Activated CD8-positive, alpha-beta memory T cell treated with anti-CD3 and anti-CD28 coated beads, Interleukin-2, amount 10 ng/mL, durations not matched to agents 7 days and 5 days (primary cell): ENCODE measurements at regions not wholly inside any gene's neighbourhood (a gene's known extent, or its start where the extent isn't known, plus 50 kb on each side); places are given as distances from the start of the nearest gene placed in this dataset.

Experiments used
- ATAC-seq: fragments of 150-1000 bp; cut with Tn5 transposase; one replicate; pipeline ENCODE4 v1.10.0; 2021; ENCODE audit warnings: moderate library complexity
- CTCF ChIA-PET: fragments of 350-600 bp; sonication (Branson Sonifier 250); formaldehyde crosslinking; loops from one replicate; lab custom pipeline; 2021; ENCODE audit warnings: antibody characterized with exemption; lab: Charles Lee
- DNase-seq: peaks from one replicate; pipeline ENCODE4 v3.0.0-alpha.2; 2020
- H3K27ac Mint-ChIP-seq: one replicate; pipeline ENCODE4 v1.8.0; 2021; ENCODE audit warnings: mild to moderate bottlenecking, mixed read lengths
- H3K27me3 Mint-ChIP-seq: one replicate; pipeline ENCODE4 v1.8.0; 2021; ENCODE audit warnings: mixed read lengths
- H3K36me3 Mint-ChIP-seq: one replicate; pipeline ENCODE4 v1.8.0; 2021; ENCODE audit warnings: mild to moderate bottlenecking, mixed read lengths
- H3K4me1 Mint-ChIP-seq: one replicate; pipeline ENCODE4 v1.8.0; 2021; ENCODE audit warnings: mixed read lengths
- H3K4me3 Mint-ChIP-seq: one replicate; pipeline ENCODE4 v1.8.0; 2021; ENCODE audit warnings: mild to moderate bottlenecking, moderate library complexity, mixed read lengths
- H3K9me3 Mint-ChIP-seq: one replicate; pipeline ENCODE4 v1.8.0; 2022; ENCODE audit warnings: low read depth, mixed read lengths

DNA sequence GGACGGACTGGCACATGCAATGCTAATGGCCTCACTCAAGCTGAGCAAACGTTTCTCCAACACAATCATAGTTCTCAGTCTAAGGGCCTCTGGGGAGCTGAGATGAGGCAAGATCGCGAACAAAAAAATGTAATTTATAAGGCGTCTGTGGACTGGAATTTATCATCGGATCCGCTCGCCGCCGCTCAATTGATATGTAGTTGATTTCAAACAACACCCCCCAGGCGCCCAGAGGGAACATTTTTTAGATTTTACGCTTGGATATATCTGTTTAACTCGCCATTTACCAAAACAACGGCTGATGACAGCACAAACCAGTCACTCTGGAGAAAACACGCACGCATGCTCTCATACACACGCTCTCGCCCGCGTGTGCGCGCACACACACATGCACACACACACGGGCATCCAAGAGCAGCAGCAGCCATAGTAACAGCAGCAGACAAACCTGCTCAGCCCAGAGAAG is 335.8 kb downstream of the SMAD2 start:
- Mint-ChIP-seq H3K27me3 (peaks cover 24% of the 10 kb centered on the region), H3K36me3 (no peaks in the 10 kb centered on the region), H3K4me3 (no peak overlapping the region), H3K9me3 (no peaks in the 10 kb centered on the region), H3K27ac (no peak overlapping the region), H3K4me1 (peaks cover 7% of the 10 kb centered on the region)
- CTCF ChIA-PET: no interaction called here
- DNase-seq (no peak), ATAC-seq (no peak)

DNA sequence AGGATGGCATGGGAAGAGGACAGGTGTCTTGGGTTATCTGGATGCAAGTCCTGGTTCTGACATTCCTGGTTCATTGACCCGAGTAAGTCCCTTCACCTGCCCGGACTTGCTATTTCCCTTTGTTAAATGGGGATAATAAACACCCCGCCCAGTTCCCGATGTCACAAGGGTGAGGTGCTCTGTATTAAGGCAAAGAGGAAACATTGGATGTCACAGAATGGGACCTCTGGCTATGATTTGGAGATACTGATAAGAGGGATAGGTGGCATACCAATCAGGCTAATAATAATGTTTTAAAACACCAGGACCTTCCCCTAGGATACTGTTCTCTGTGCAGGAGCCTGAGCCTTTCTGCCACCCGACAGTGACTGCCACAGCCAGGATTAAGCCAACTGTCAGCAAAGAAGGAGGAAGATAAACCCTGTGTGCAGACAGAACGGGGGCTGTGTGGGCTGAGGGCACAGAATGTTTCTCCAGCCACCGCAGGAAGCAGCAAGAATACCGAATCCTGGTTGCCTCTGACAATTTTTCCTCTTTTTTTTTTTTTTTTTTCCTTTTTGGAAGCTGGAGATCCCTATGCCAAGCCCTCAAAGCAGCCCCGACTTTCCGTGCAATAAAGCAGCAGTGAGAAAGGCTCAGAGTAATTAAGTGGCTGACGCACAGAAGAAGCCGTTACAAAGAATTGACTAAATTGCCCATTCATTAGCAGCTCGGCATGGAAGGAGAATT is 336.6 kb downstream of the SMAD2 start:
- Mint-ChIP-seq H3K27ac (no peak overlapping the region), H3K36me3 (no peaks in the 10 kb centered on the region), H3K27me3 (peaks cover 24% of the 10 kb centered on the region), H3K4me3 (no peak overlapping the region), H3K9me3 (no peaks in the 10 kb centered on the region), H3K4me1 (peaks cover 7% of the 10 kb centered on the region)
- CTCF ChIA-PET: no interaction called here
- DNase-seq: no peak
- no peak for ATAC-seq

- Mint-ChIP-seq H3K4me3 (no peak overlapping the region), H3K27ac (no peak overlapping the region), H3K4me1 (peaks cover 7% of the 10 kb centered on the region), H3K36me3 (no peaks in the 10 kb centered on the region), H3K27me3 (peaks cover 22% of the 10 kb centered on the region), H3K9me3 (no peaks in the 10 kb centered on the region)
- ATAC-seq (peak; percentile 39), DNase-seq (no peak)
- CTCF ChIA-PET: no interaction called here
Measured at GRCh38 chr18:47591429-47591828, 339.0 kb downstream of the SMAD2 start.

DNA sequence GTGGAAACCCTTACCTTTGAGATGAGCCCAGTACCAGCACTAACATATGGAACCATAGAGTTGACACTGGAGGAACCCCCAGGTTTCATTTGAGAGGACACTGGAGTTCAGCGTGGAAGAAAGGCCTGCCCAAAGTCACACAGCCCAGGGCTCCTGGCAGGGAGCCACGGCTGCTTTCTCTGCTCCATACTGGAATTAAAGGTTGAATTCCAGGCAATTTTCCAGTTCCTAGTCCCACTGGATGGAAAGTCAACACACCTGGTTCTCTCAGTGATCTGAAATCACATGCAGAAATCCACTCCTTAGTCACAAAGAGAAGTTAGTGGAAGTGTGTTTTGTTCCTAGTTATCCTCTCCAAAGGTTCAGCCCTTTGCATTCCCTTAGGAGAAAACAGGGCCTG is 336.1 kb upstream of the SKOR2 start:
- Mint-ChIP-seq H3K36me3 (no peaks in the 10 kb centered on the region), H3K9me3 (no peaks in the 10 kb centered on the region), H3K4me1 (peaks cover 7% of the 10 kb centered on the region), H3K4me3 (no peak overlapping the region), H3K27me3 (peaks cover 9% of the 10 kb centered on the region), H3K27ac (no peak overlapping the region)
- CTCF ChIA-PET: no interaction called here
- DNase-seq: no peak
- no peak for ATAC-seq

- peaks cover 4% of the 10 kb centered on the region for H3K27me3 Mint-ChIP-seq
- CTCF ChIA-PET: no interaction called here
- peaks cover 5% of the 10 kb centered on the region for H3K4me1 Mint-ChIP-seq
- H3K4me3 Mint-ChIP-seq: no peak overlapping the region
- DNase-seq (no peak), ATAC-seq (no peak)
- no peaks in the 10 kb centered on the region for H3K9me3 Mint-ChIP-seq
- H3K27ac Mint-ChIP-seq: no peak overlapping the region
- H3K36me3 Mint-ChIP-seq: no peaks in the 10 kb centered on the region
Measured at GRCh38 chr18:47586418-47587070, 335.1 kb upstream of the SKOR2 start.

DNA sequence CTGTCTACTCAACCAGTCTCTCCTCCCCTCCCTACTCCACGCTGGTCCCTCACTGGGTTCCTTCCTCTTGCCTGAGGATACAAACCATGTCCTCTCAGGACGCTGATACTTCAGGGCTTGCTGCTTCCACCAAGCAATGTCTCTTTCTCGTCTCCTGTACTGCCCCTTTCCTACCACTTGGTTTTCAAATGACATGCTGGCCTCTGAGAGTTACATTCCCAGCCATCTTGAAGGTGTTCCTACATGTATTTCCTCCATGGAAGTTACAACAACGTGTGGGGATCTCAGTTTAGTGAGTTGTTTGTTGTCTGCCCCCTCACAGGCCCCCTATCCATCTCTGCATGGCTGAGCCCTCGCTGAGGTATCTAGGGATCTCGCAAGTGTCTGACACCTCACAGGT is 334.5 kb upstream of the SKOR2 start:
- DNase-seq (no peak), ATAC-seq (no peak)
- CTCF ChIA-PET: no interaction called here
- Mint-ChIP-seq H3K4me1 (no peaks in the 10 kb centered on the region), H3K4me3 (no peak overlapping the region), H3K27ac (no peak overlapping the region), H3K9me3 (no peaks in the 10 kb centered on the region), H3K27me3 (peaks cover 4% of the 10 kb centered on the region), H3K36me3 (no peaks in the 10 kb centered on the region)

DNA sequence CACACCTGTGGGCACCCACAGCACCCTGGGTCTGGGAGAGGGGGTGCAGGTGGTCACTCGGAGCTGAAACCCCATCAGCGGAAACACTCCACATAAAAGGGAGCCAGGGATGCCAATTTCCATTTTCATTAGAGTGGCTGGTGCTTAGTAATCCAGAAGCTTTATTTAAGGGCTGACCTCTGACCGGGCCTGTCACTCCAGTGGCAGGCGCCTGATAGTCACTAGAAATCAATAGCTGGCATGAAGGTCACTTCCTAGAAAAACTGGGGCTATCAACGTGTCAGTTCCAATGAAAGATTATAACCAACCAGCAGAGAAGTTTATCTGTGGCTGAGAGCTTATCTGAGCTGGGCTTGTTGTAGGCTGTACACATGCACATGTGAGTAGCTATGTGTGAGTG is 333.7 kb upstream of the SKOR2 start:
- CTCF ChIA-PET: no interaction called here
- DNase-seq: no peak
- Mint-ChIP-seq H3K36me3 (no peaks in the 10 kb centered on the region), H3K4me3 (no peak overlapping the region), H3K9me3 (no peaks in the 10 kb centered on the region), H3K27me3 (peaks cover 4% of the 10 kb centered on the region), H3K4me1 (no peaks in the 10 kb centered on the region), H3K27ac (no peak overlapping the region)
- no peak for ATAC-seq

- no peaks in the 10 kb centered on the region for H3K36me3 Mint-ChIP-seq
- no peaks in the 10 kb centered on the region for H3K4me1 Mint-ChIP-seq
- CTCF ChIA-PET: no interaction called here
- no peaks in the 10 kb centered on the region for H3K9me3 Mint-ChIP-seq
- H3K27ac Mint-ChIP-seq: no peak overlapping the region
- no peak overlapping the region for H3K4me3 Mint-ChIP-seq
- ATAC-seq (no peak), DNase-seq (no peak)
- H3K27me3 Mint-ChIP-seq: peaks cover 4% of the 10 kb centered on the region
Measured at GRCh38 chr18:47582093-47582492, 330.6 kb upstream of the SKOR2 start.

DNA sequence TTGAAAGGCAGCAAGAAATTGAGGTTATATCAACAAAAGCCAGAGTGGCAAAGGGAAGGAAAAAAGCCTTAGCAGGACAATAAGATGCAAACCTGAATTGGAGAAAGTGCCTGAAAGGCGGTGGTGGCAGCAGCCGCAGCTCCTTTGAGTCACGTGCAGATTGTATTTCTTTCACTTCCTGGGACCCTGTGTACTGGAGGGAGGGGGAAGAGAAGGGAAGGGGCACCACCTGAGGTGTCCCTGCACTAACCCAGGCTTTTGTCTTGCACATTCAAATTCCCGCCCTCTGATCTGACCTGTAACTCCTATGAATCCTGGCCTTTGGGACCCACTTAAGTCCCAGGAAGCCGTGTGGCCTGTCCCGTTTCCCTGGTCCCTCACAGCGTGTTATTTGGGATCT is 326.1 kb upstream of the SKOR2 start:
- Mint-ChIP-seq H3K9me3 (no peaks in the 10 kb centered on the region), H3K4me1 (no peaks in the 10 kb centered on the region), H3K27ac (no peak overlapping the region), H3K4me3 (no peak overlapping the region), H3K27me3 (peaks cover 2% of the 10 kb centered on the region), H3K36me3 (no peaks in the 10 kb centered on the region)
- CTCF ChIA-PET: no interaction called here
- ATAC-seq: no peak
- DNase-seq: no peak

DNA sequence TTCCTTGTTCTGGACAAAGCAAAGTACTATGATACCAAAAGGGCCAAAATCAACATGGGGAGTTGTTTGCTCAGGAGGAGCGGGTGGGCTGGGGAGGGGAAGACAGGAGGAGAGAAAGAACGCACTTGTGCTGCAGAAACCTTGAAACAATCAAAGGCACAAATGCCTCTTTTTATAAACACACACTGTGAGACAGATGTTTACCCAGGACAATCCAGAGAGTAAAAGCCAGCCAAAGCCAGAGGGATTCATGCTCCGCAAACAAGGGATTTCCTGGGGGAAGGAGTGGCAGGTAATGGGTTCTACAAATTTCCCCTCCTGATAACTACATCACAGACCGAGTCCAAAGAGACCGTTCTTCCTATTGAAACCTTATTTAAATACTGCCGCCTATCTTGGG is 323.5 kb upstream of the SKOR2 start:
- Mint-ChIP-seq H3K36me3 (no peaks in the 10 kb centered on the region), H3K4me3 (no peak overlapping the region), H3K4me1 (no peaks in the 10 kb centered on the region), H3K27ac (no peak overlapping the region), H3K27me3 (peaks cover 2% of the 10 kb centered on the region), H3K9me3 (no peaks in the 10 kb centered on the region)
- no peak for ATAC-seq
- no peak for DNase-seq
- CTCF ChIA-PET: no interaction called here

- ATAC-seq (no peak), DNase-seq (no peak)
- H3K4me1 Mint-ChIP-seq: no peaks in the 10 kb centered on the region
- H3K9me3 Mint-ChIP-seq: no peaks in the 10 kb centered on the region
- CTCF ChIA-PET: no interaction called here
- H3K4me3 Mint-ChIP-seq: no peak overlapping the region
- H3K27ac Mint-ChIP-seq: no peak overlapping the region
- no peaks in the 10 kb centered on the region for H3K36me3 Mint-ChIP-seq
- peaks cover 2% of the 10 kb centered on the region for H3K27me3 Mint-ChIP-seq
Measured at GRCh38 chr18:47571957-47572356, 320.5 kb upstream of the SKOR2 start.

DNA sequence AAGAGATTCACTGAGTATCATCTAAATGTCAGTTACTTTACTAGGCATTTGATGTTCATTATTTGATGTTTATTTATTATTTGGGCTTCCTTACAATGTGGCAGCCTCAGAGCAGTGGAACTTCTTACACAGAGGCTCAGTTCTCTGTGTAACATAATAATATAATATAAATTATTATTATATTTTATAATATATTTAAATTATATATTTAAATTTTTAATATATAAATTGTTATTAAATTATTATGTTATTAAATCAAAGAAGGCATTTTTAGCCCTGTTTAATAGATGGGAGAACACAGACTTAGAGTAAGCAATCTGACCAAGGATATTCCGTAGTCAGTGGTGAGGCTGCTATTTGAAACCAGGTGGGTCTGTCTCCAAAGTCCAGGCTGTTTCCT is 315.3 kb upstream of the SKOR2 start:
- ATAC-seq (no peak), DNase-seq (no peak)
- Mint-ChIP-seq H3K9me3 (no peaks in the 10 kb centered on the region), H3K4me3 (no peak overlapping the region), H3K27ac (no peak overlapping the region), H3K4me1 (no peaks in the 10 kb centered on the region), H3K27me3 (peaks cover 1% of the 10 kb centered on the region), H3K36me3 (no peaks in the 10 kb centered on the region)
- CTCF ChIA-PET: no interaction called here

- Mint-ChIP-seq H3K4me1 (peaks cover 7% of the 10 kb centered on the region), H3K27me3 (peaks cover 17% of the 10 kb centered on the region), H3K36me3 (no peaks in the 10 kb centered on the region), H3K9me3 (no peaks in the 10 kb centered on the region), H3K27ac (no peak overlapping the region), H3K4me3 (no peak overlapping the region)
- DNase-seq: no peak
- no peak for ATAC-seq
- CTCF ChIA-PET: no interaction called here
Measured at GRCh38 chr18:47560723-47561715, 309.6 kb upstream of the SKOR2 start.
